Femur (tissue), 1 donor: ENCODE measurements at regions not wholly inside any gene's neighbourhood (a gene's known extent, or its start where the extent isn't known, plus 50 kb on each side); places are given as distances from the start of the nearest gene placed in this dataset.

ENCODE experiments used
- DNase-seq: peaks from one replicate; pipeline ENCODE4 v3.0.0-alpha.2; 2017

DNA sequence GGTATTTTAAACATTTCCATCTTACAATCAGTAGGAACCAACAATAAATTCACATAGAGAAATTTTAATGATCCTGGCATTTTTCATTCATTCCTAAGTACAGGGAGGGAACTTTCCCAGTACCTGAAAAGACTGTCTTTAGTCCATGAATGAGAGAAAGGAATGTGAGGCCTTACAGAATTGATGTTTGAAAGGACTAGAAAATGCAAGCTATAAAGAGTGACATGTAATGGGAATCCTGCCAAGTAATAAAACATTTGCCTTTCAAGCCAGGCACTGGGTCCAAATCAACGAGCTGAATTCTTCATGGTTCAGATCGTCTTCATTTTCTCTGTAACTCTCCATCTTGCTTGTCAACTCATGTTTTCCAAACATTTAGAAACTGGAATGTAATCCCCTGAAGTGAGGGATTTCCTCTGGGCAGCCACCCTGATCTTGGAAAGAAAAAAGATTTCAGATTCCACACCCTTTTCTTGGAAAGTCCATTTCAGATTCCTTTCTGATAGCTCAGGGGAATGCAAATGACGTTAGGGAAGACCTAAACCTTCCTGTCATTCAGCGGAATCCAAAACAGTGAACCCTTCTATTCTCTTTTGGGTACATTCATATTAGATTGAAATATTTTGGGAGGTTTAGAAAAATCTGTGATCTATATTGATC, 315.8 kb downstream of the SH3GL2 start:
- no peak for DNase-seq

DNA sequence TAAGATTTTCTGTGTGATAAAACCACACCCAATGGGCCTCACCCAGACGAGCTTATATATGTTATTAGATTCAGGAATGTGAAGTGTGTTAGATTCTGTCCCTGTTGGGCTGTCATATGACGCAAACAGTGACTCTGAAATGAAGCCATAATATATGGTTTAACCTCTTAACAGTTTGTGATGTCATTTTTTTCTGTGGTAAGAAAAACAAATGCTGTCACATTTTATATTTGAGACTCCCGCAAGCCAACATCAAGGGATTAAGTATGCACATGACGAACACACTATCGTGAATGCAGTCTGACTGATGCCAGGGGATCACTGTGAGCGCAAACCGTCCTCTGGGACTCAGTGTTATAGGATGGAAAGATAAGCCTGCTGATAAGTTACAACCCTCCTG, 321.7 kb downstream of the SH3GL2 start:
- no peak for DNase-seq

DNA sequence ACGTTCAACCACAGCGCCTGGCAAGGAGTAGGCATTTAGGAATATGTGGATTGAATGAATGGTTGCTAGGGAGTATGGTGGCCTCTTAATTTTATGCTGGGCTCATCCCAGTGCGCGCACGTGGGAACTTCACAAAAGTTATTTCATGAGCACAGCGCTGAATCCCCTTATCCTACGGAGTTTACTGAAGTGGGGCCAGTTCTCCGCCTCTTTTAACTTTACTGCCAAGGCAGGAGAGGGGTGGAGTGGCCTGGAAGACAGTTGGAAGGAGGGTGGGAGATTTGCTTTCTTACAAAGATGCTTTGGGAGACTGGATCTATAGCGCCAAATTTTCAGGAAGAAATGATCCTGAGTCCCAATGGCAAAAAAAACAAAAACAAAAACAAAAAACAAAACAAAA, 326.5 kb downstream of the SH3GL2 start:
- DNase-seq = peak; percentile 59

DNA sequence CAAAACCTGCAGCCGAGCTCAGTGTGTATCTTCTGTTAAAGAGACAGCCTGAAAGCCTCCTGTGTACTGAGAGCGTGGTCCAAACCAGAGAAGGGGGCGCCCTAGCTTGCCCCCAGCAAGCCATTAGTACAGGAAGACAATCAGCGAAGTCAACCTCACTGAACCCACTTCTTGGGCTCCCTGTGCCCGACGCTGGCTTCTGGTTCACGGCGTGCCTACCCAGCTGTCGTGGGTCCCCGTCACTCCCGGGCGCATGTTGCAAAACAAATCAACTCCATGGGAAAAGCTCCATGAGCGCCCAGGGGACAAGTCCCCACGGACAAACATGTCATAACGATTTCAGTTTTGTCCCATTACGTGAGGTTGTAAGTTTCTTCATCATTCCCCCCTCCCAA, 326.9 kb downstream of the SH3GL2 start:
- DNase-seq = peak; percentile 20

DNA sequence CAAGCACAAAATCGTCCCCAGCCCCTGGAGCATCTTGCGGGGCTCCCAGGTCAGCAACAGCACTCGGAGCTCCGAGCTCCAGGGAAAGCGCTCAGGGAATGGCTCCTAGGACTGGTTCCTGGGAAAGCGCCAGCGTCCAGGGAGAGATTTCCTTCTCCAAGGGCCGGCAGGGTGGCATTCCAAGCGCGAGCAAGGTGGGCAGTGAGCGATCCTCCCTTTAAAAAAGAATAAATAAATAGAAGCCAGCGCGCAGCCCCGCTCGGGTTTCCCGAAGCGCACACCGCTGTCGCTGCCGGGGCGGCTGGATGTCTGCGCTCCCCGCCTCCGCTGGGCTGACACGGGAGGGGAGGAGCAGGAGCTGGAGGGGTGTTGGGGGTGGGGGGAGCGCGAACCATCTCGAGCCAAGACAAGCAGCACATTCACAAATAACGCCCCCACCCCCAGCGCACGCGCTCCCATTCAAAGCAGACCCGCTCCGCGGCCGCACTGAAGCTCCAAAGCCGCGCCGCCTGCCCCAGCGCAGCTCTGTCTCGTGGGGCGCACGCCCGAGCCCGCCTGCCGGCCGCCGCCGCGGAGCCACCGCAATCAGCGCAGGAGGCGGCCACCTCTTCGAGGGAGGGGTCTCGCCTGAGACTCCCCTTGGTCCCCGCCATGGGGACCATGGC, 327.4 kb downstream of the SH3GL2 start:
- peak; percentile 70 for DNase-seq

DNA sequence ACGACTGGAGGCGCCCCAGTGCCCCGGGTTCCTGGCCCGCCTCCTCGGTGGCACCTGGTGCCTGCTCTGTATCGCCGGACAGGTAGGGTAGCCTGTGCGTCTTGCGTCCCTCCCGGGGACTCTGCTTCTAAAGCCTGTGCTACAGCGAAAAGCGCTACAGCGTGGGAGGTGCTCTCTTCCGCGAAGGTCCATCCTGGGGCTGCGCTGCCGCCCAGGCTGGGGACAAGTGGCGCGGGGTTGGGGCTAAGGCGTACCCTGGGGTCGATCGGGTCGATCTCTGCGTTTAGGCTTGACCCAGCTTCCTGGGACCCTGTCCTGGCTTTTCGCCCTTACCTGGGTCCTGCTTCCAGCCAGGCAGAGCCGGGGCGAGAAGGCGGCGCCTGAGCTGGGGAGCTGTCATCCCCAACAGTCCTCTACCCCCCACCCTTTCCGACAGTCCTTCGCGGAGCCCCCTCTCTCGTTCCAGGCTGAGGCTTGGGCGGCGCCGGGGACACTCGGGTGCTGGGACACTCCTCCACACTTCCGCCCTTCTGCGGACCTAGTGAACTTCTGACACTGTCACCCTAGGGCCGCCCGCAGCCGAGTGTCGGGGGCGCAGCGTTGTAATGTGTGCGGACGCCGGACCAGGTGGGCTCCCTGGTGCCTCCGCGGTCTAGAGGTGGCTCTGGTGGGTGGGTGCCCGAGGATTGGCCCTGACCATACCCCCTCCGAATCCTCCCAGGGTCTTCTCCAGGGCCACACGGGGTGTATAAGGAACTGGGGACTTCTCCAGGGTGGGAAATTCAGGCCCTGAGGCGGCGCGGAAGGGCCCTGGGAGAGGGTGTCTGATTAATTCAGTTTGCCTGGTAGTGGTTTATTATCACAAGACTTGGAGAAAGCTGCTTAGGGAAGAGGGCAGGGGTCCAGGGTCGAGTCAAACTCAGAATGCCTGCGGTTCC, 328.2 kb downstream of the SH3GL2 start:
- DNase-seq = peak; percentile 32

DNA sequence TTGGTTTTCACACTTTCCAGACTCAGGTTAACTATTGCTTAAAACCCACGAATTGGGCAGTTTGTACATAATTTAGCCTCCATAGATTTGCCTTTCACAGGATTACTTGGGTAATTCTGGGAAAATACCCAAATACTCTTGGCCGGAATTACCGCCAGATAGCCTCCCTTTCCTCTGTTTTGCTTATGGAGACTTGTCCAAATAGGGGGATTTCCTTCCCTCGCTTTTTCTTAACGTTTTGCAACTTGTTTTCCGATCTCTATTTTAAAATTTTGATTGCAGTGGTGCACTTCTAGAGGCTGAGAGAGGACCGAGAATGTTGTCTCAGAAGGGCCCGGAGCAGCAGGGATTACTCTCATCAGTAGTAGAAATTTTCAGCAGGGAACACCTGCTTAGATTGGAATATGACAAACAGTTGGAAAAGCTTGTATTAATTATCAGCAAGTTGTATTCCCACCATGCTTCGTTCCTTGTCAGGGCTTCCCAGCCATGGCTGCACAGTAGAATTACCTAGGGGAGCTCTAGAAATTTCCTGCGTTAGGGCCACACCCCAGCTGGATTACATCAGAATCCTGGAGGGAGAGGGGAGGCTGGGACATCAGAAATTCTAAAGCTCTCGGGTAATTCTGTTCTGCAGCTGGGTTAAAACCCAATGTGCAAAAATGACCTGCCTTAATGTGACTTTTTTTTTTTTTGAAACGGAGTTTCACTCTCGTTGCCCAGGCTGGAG, 329.1 kb downstream of the SH3GL2 start:
- peak; percentile 23 for DNase-seq

DNA sequence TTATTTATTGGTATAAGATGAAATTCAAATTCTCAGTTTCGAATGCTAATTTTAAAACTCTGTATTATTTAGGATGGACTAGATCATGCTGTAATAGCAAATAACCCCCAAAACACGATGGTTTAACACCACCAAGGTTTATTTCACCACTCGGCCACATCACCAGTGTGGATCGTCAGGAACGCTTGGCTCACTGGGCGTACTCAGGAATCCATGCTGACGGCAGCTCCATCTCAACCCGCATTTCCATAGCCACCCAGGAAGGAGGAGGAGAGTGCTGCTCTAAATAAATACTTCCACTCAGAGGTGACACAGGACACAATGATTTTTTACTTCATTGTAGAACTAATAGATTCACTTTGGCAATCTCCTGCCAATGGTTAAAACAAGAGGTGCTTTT, 347.4 kb downstream of the SH3GL2 start:
- DNase-seq = no peak

DNA sequence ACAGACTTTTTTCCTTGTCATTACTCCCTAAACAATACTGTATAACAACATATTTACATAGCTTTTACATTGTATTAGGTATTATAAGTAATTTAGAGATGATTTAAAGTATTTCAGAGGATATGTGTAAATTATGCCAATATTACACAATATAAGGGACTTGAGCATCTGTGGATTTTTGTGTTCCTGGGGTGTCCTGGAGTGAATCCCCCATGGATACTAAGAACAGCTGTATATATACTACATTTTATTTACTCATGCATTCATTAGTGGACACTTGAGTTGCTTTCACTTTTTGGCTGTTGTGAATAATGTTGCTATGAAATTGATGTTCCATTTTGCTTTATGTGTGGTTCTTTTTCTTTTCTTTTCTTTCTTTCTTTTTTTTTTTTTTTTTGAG, 348.8 kb downstream of the SH3GL2 start:
- no peak for DNase-seq

DNA sequence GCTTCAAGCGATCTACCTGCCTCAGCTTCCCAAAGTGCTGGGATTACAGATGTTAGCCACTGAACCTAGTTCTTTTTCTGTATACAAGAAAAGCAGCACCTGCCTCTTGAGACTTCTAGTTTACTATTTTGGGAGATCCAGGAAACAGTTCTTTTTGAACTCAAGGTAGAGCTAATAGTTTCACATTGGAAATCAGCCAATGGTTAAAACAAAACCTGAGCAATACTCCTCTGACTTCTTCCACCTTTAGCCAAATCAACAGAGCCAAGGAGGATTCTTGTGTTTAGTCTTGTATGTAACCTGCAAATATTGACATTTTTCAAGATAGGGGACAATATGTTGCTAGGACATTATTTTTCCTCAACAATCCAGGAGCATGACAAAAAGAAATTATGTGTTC, 349.4 kb downstream of the SH3GL2 start:
- DNase-seq = no peak

DNA sequence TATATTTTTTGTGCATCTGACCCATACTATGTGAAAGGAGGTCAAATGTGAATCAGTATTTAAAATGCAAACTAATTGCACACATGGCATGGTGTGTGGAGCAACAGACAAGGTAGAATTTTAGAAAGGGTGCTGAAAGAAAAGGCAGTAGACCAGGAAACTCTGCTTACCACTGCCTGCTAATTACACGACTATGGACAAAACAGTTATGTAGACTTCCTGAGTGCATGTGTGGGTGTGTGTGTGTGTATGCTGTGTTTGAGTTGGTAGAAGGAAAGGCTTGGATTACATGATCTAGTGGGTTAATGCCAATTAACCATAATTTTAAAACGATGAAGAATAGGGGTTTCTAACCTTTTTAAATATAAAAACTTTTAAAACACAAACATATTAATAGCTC, 349.9 kb downstream of the SH3GL2 start:
- no peak for DNase-seq

DNA sequence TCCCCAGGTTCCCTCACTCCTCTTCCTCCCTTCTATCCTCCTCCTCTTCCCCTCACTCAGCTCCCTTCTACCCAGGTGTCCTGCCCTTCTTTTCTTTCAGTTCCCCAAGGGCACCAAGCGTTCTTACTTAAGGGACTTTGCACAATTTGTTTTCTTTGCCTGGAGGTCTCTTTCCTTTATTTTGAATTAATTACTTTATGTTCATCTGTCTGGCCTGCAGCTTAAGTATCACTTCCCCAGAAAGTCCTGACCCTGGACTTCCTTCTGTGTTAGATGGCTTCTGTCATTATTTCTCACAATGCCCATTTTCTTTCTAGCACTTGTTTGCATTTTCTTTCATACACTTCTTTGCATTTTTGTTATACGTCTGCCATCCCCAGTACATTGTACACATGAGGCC, 350.6 kb downstream of the SH3GL2 start:
- DNase-seq = no peak

DNA sequence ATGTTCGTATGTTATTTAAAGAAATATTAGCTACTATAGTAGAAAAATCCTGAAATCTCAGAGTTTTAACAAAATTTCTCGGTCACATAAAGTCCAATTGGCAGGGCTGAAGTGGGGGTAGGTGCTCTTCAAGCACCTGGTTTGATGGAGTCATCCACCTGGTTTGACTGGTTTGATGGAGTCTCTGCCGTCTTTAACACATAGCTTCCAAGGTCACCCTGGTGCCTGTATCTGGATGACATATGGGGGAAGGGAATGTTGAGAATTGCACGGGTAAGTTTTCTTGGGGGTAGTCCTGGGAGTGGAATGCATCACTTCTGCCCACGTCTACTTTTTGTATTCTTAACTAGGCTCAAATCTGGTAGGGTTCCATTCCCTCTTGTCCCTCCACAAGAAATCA, 351.2 kb downstream of the SH3GL2 start:
- DNase-seq = no peak

DNA sequence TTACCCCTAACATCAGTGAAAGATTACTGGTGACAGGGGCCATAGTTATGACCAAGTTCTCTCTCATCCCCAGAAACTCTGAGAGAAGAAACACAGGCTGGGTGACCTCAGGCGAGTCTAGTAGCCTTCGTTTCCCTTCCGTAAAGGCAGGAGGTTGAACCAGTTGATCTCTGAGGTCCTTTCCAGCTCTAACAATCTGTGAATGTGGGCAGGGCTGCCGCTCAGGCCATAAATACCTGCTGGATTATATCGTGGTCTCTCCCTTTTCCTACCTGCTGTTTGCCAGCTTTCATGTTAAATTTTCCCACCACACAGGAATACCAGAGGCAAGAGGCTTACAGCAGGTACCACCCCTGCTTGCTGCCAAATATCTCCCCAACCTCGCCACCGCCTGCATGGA, 357.5 kb downstream of the SH3GL2 start:
- DNase-seq = no peak

DNA sequence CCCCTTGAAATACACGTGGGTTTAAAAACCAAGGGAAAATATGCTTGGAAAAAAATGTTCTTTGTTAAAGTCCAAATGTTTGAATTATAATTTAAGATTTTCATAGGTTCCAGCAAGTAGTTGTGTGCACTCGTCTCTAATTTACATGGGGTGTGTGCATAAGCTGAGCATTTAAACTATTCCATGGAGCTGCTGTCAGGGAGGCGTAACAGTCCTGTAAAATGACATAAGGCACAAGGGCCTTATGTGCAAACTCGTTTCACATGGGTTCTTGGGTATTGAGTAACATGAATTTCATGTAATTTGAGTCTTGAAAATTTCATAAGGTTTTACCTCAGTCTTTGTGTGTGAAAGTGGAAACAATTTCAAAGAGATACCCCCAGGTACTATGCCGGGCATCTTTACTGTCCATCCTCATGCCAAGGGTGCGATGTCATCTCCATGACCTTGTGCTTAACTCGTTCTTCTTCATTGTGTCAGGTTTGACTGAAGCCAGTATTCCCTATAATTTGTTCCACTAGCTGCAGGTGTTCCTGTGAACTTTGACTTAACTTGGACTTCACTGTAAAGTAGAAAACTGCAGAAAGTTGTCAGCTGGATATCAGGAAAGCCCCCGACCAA, 359.3 kb downstream of the SH3GL2 start:
- no peak for DNase-seq

DNA sequence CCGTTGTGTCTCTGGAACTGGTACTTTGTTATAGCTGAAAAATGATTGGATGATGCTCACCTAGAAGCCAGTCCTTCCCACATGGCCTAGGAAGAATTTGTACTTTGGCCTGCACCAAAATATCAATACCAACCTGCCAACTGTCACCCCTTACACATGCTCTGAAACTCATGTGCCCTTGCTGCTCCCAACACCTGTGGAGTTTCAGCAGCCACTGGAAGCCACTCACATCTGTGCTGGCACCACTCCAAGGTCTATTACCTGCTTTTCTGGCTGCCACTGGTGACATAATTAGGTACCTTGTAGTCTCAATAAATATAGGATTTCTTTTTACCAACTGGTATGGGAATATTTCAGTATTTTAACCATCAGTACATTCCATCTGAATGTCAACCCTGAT, 363.6 kb downstream of the SH3GL2 start:
- no peak for DNase-seq

DNA sequence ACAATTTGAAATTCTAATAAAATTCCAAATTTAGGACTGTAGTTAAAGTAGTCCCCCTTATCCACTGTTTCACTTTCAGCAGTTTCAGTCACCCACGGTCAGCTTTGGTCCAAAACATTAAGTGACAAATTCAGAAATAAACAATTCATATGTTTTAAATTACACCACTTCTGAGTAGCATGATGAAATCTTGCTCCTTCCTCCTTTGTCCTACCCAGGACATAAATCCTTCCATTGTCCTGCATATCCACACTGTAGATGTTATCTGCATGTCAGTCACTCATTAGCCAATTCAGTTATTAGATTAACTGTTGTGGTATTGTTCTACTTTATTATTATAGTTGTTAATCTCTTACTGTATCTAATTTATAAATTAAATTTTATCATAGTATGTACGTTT, 376.5 kb downstream of the SH3GL2 start:
- no peak for DNase-seq

DNA sequence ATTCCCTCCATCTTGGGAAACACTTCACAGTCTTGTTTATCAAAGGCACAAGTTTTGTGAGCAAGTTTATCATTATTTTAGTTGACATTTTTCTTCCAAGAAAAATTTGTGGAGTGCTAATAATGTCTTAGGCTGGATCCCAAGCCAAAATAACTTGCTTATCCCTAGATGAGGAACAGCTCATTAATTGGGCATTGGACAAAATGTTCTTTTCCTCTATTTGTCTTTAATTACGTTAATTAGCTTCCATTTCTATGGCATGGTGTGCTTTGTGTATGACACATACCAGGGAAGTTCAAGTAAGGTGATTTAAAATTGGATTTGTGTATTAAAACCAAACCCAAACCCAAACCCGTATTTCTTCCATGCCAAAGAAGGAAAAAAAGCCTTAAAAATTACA, 379.5 kb downstream of the SH3GL2 start:
- no peak for DNase-seq

DNA sequence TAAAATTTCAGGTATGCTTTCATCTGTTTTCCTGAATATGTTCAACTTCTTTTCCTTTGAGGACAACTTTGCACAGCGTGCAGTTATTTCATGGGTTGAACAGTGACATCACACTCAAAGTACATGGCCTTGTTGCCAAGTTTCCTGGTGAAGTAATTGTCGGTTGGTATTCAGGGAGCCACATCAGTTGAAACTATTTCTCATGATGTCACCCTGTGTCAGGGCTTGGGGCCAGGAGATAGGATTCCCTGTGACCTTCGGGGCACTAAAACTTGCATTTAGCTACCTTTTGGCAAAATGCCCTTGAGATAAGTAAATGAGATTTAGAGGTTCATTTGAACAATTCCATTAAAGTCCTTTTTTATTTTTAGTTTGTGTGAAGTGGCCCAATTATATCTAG, 383.9 kb downstream of the SH3GL2 start:
- DNase-seq = no peak

DNA sequence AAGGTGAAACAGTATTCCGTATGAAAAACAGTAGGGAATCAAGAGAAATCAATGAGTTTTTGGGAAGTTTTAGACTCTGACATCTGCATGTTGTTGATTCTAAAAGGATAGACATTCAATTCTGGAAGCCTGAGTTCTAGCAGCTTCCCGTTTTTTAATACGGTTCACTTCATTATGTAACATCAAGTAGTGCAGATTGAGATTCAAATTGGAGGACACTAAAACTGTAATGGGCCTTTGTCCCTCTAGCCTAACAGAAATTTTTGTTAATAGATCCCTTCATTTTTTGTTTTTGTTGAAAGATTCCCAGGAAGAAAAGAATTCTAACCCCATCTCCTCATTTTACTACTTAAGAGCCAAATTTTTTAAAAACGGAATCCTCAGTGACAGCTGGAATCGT, 384.6 kb downstream of the SH3GL2 start:
- no peak for DNase-seq

DNA sequence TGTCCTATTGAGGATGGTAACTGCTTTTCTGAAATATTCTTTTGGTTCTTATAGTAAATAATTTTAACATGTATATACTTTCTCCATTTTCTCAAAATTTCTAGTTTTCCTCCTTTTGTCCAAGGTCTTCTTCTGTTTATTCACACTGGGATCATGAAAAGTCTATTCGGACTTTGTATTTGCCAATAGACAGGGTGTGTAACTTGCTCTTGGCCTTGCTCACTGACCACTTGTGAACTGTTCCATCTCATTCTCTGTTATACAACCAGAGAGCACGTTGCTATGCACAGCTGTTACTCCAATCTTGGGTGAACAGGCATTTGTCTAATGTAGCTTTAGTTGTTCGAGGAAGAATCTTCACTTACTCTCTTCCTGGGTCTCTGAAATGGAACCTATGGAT, 388.9 kb downstream of the SH3GL2 start:
- DNase-seq = no peak

DNA sequence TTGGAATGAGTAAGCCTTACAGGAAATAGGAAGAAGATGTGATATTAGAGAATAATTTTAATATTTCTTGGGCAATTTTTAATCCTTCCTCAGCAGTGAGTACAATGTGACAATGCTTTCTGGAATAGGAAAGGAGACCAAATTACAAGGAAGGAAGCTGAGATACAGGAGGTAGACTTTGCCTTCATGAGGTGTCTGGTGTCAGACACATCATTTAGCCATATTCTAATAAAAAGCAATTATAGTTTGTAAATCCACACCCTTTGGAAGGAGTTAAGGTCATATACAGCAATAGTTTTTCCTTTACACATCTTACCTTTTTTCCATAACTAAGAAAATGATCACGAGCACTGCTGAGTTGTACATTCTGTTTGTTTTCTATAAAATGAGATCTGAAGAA, 390.4 kb downstream of the SH3GL2 start:
- DNase-seq = no peak

DNA sequence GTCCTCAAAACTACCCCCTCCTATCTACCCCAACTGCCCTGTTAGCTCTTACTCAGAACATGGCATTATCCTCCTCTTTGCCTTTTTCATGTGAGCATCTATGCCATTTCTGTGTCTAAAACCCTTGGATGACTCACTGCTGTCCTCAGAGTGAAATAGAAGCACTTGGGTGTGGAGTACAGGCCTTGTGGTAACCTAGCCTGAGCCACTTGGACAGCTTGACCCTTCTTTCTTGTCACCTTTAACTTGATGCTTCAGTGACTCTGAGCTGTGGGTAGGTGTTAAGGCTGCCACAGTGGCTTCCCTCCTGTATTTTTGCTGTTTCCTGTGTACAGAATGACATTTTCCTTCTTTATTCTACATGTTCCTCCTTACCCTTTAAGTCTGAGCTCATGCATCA, 391.4 kb downstream of the SH3GL2 start:
- no peak for DNase-seq
